Uterus (tissue), 3 donors: ENCODE measurements at regions not wholly inside any gene's neighbourhood (a gene's known extent, or its start where the extent isn't known, plus 50 kb on each side); places are given as distances from the start of the nearest gene placed in this dataset.

Source experiments
- DNase-seq, 2 donors: peaks; one replicate each; pipeline ENCODE4 v3.0.0-alpha.2; 2019 to 2020
- H3K27ac ChIP-seq, 2 donors: fragments of 200-600 bp; sonication (generic); 1 replicate in 1 of 2; 2 replicates in 1 of 2; pipeline ENCODE4 v1.5.1; 2016 to 2018
- H3K27me3 ChIP-seq, 2 donors: fragments of 200-600 bp; sonication (generic); one replicate each; pipeline ENCODE4 v1.5.1; 2018 to 2019; ENCODE audit warnings: control low read depth in 1 of 2
- H3K36me3 ChIP-seq, 2 donors: fragments of 200-600 bp; sonication (generic); one replicate each; pipeline ENCODE4 v1.5.1; 2019; ENCODE audit warnings: control low read depth in 1 of 2
- H3K4me1 ChIP-seq, 2 donors: fragments of 200-600 bp; sonication (generic); one replicate each; pipeline ENCODE4 v1.5.1; 2018 to 2019; ENCODE audit warnings: control low read depth in 1 of 2
- H3K4me3 ChIP-seq, 2 donors: fragments of 200-600 bp; sonication (generic); 1 replicate in 1 of 2; 2 replicates in 1 of 2; pipeline ENCODE4 v1.5.1; 2018 to 2019; ENCODE audit warnings: mild to moderate bottlenecking in 1 of 2
- H3K9me3 ChIP-seq, 2 donors: fragments of 200-600 bp; sonication (generic); one replicate each; pipeline ENCODE4 v1.5.1; 2019; ENCODE audit warnings: control low read depth in 1 of 2
- POLR2A ChIP-seq, 2 donors: fragments of 450-650 bp; IDR thresholded peaks; one replicate each; pipeline ENCODE4 v1.6.1; 2016; ENCODE audit warnings: antibody characterized with exemption in 2 of 2, mild to moderate bottlenecking in 1 of 2, moderate library complexity in 1 of 2
- intact Hi-C: fragments of 100-400 bp; cut with DNase I; formaldehyde crosslinking; loops from one replicate; pipeline ENCODE4 v1.15.1; 2023; ENCODE audit warnings: low total_unique reads
- TF ChIP-seq, protein P1 (sequence below), 4 experiments: fragments of 200-600 bp in 2 of 4; fragments of 450-650 bp in 2 of 4; sonication (generic) in 2 of 4; IDR thresholded peaks; one replicate each; pipeline ENCODE4 v1.5.1; 2016 to 2019; ENCODE audit warnings: antibody characterized with exemption in 4 of 4, mild to moderate bottlenecking in 2 of 4, moderate library complexity in 1 of 4
- donor health status: DM: yes; HTN: yes; CAD: no.

GRCh38 chr19:31838163-31838815 lies 489.1 kb upstream of the TSHZ3 start:
- Histone ChIP-seq H3K9me3 (no peaks in the 10 kb centered on the region), H3K4me3 (no peak overlapping the region), H3K36me3 (no peaks in the 10 kb centered on the region), H3K27ac (no peak overlapping the region), H3K4me1 (no peaks in the 10 kb centered on the region), H3K27me3 (no peaks in the 10 kb centered on the region)
- intact Hi-C loops = no loop called here
- no peak for DNase-seq
- no peak for TF ChIP-seq POLR2A (IDR thresholded peaks at IDR 0.05)
- TF ChIP-seq, protein P1, sequence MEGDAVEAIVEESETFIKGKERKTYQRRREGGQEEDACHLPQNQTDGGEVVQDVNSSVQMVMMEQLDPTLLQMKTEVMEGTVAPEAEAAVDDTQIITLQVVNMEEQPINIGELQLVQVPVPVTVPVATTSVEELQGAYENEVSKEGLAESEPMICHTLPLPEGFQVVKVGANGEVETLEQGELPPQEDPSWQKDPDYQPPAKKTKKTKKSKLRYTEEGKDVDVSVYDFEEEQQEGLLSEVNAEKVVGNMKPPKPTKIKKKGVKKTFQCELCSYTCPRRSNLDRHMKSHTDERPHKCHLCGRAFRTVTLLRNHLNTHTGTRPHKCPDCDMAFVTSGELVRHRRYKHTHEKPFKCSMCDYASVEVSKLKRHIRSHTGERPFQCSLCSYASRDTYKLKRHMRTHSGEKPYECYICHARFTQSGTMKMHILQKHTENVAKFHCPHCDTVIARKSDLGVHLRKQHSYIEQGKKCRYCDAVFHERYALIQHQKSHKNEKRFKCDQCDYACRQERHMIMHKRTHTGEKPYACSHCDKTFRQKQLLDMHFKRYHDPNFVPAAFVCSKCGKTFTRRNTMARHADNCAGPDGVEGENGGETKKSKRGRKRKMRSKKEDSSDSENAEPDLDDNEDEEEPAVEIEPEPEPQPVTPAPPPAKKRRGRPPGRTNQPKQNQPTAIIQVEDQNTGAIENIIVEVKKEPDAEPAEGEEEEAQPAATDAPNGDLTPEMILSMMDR (IDR thresholded peaks at IDR 0.05) = no peak

- Histone ChIP-seq H3K4me1 (no peaks in the 10 kb centered on the region), H3K9me3 (no peaks in the 10 kb centered on the region), H3K27me3 (no peaks in the 10 kb centered on the region), H3K36me3 (no peaks in the 10 kb centered on the region), H3K4me3 (no peak overlapping the region), H3K27ac (no peak overlapping the region)
- TF ChIP-seq, protein P1 (IDR thresholded peaks at IDR 0.05) = no peak
- no peak for TF ChIP-seq POLR2A (IDR thresholded peaks at IDR 0.05)
- intact Hi-C loops = no loop called here
- no peak for DNase-seq
Observed at GRCh38 chr19:31840371-31840770, 491.1 kb upstream of the TSHZ3 start.

DNA sequence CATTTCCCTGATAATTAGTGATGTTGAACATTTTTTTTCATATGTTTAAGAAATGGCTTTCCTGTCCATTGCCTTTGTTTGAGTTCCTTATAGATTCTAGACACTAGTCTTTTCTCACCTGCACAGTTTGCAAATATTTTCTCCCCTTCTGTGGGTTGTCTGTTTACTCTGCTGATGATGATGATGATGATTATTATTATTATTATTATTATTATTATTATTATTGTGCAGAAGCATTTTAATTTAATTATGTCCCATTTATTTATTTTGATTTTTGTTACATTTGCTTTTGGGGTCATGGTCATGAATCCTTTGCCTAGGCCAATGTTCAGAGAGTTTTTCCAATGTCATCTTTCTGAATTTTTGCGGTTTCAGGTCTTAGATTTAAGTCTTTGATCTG lies 492.5 kb upstream of the TSHZ3 start:
- H3K27me3 ChIP-seq = no peaks in the 10 kb centered on the region
- intact Hi-C loops = no loop called here
- H3K4me3 ChIP-seq = no peak overlapping the region
- no peaks in the 10 kb centered on the region for H3K36me3 ChIP-seq
- H3K27ac ChIP-seq = no peak overlapping the region
- TF ChIP-seq POLR2A (IDR thresholded peaks at IDR 0.05) = no peak
- TF ChIP-seq, protein P1 (IDR thresholded peaks at IDR 0.05) = no peak
- no peak for DNase-seq
- no peaks in the 10 kb centered on the region for H3K9me3 ChIP-seq
- no peaks in the 10 kb centered on the region for H3K4me1 ChIP-seq

DNA sequence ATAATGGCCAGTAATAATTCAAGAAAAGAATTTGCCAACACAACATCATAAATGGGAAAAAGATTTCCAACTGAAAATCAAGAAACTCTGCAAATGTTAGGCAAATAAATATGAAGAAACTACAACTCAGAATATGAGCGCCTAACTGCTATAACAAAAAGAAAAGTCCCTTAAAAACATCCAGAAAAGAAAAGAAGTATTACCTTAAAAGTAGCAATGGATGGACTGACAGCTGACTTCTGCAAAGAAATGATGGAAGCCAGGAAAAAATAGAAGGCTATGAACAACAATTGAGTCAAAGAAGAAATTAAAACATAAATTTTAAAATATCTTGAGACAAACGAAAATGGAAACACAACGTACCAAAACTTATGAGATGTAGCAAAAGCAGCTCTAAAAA lies 482.3 kb upstream of the ZNF507 start:
- Histone ChIP-seq H3K27ac (no peak overlapping the region), H3K27me3 (no peaks in the 10 kb centered on the region), H3K36me3 (no peaks in the 10 kb centered on the region), H3K4me3 (no peak overlapping the region), H3K4me1 (no peaks in the 10 kb centered on the region), H3K9me3 (no peaks in the 10 kb centered on the region)
- no peak for DNase-seq
- TF ChIP-seq POLR2A (IDR thresholded peaks at IDR 0.05) = no peak
- TF ChIP-seq, protein P1 (IDR thresholded peaks at IDR 0.05) = no peak
- intact Hi-C loops = no loop called here

DNA sequence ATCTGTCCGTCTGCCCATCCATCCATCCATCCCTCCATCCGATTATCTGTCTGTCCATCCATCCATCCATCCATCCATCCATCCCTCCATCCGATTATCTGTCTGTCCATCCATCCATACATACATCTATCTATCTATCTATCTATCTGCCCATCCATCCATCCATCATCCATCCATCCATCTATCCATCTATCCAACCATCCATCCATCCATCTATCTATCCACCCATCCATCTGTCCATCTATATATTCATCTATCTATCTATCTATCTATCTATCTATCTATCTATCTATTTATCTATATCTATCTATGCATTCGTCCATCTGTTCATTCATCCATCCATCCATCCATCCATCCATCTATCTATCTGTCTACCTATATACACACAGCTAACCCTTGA lies 471.1 kb upstream of the ZNF507 start:
- Histone ChIP-seq H3K36me3 (no peaks in the 10 kb centered on the region), H3K27me3 (no peaks in the 10 kb centered on the region), H3K4me1 (no peaks in the 10 kb centered on the region), H3K4me3 (no peak overlapping the region), H3K27ac (no peak overlapping the region), H3K9me3 (no peaks in the 10 kb centered on the region)
- no peak for TF ChIP-seq POLR2A (IDR thresholded peaks at IDR 0.05)
- TF ChIP-seq, protein P1 (IDR thresholded peaks at IDR 0.05) = no peak
- DNase-seq = no peak
- intact Hi-C loops = no loop called here
